ENCODE measurements at regions not wholly inside any gene's neighbourhood (a gene's known extent, or its start where the extent isn't known, plus 50 kb on each side); places are given as distances from the start of the nearest gene placed in this dataset.

- POLR2A ChIA-PET = no interaction called here
- CTCF ChIA-PET = interaction anchor here (1.5 kb wide), 1 partner anchor 621 kb away, joined by 5 read pairs; no protein-coding TSS in a partner anchor
- no peak for TF ChIP-seq CTCF (IDR thresholded peaks at IDR 0.05; ENCODE audit: low read depth, low read length)
- H3K27ac ChIP-seq (ENCODE audit: low read depth, low read length) = no peak overlapping the region
- no peaks in the 10 kb centered on the region for H3K9me3 ChIP-seq (ENCODE audit: control insufficient read depth, insufficient read depth, low read length)
- H3K27me3 ChIP-seq (ENCODE audit: control insufficient read depth, insufficient read depth, low read length) = no peaks in the 10 kb centered on the region
- no peak for DNase-seq (ENCODE audit: low read depth, low spot score)
- no peak overlapping the region for H3K4me3 ChIP-seq (ENCODE audit: low read depth, low read length)
These were observed 455.6 kb upstream of the RARB start for GRCh38 chr3:24972491-24972890.

GRCh38 chr3:24981309-24981708 lies 446.8 kb upstream of the RARB start:
- H3K27ac ChIP-seq (ENCODE audit: low read depth, low read length) = no peak overlapping the region
- no peaks in the 10 kb centered on the region for H3K27me3 ChIP-seq (ENCODE audit: control insufficient read depth, insufficient read depth, low read length)
- H3K4me3 ChIP-seq (ENCODE audit: low read depth, low read length) = no peak overlapping the region
- H3K9me3 ChIP-seq (ENCODE audit: control insufficient read depth, insufficient read depth, low read length) = no peaks in the 10 kb centered on the region; the same call in 1 of the 2 replicates
- POLR2A ChIA-PET = no interaction called here
- TF ChIP-seq CTCF (IDR thresholded peaks at IDR 0.05; ENCODE audit: low read depth, low read length) = no peak
- no peak for DNase-seq (ENCODE audit: low read depth, low spot score)
- CTCF ChIA-PET = interaction anchor here (1.2 kb wide), 1 partner anchor 612 kb away, joined by 3 read pairs; no protein-coding TSS in a partner anchor

- no peak overlapping the region for H3K4me3 ChIP-seq (ENCODE audit: low read depth, low read length)
- POLR2A ChIA-PET = no interaction called here
- CTCF ChIA-PET = interaction anchor here (1.2 kb wide), 1 partner anchor 611 kb away, joined by 3 read pairs; no protein-coding TSS in a partner anchor
- H3K27ac ChIP-seq (ENCODE audit: low read depth, low read length) = no peak overlapping the region
- H3K9me3 ChIP-seq (ENCODE audit: control insufficient read depth, insufficient read depth, low read length) = no peaks in the 10 kb centered on the region; the same call in 1 of the 2 replicates
- no peaks in the 10 kb centered on the region for H3K27me3 ChIP-seq (ENCODE audit: control insufficient read depth, insufficient read depth, low read length)
- TF ChIP-seq CTCF (IDR thresholded peaks at IDR 0.05; ENCODE audit: low read depth, low read length) = no peak
- no peak for DNase-seq (ENCODE audit: low read depth, low spot score)
These were observed 446.1 kb upstream of the RARB start for GRCh38 chr3:24981924-24982323.

GRCh38 chr3:24985668-24986067 lies 442.4 kb upstream of the RARB start:
- Histone ChIP-seq H3K27me3 (ENCODE audit: control insufficient read depth, insufficient read depth, low read length) (no peaks in the 10 kb centered on the region), H3K27ac (ENCODE audit: low read depth, low read length) (no peak overlapping the region), H3K4me3 (ENCODE audit: low read depth, low read length) (no peak overlapping the region), H3K9me3 (ENCODE audit: control insufficient read depth, insufficient read depth, low read length) (no peaks in the 10 kb centered on the region; the same call in 1 of the 2 replicates)
- DNase-seq (ENCODE audit: low read depth, low spot score) = no peak
- POLR2A ChIA-PET = no interaction called here
- TF ChIP-seq CTCF (IDR thresholded peaks at IDR 0.05; ENCODE audit: low read depth, low read length) = no peak
- CTCF ChIA-PET = no interaction called here

GRCh38 chr3:24986612-24987011 lies 441.5 kb upstream of the RARB start:
- H3K9me3 ChIP-seq (ENCODE audit: control insufficient read depth, insufficient read depth, low read length) = no peaks in the 10 kb centered on the region; the same call in 1 of the 2 replicates
- no peak overlapping the region for H3K27ac ChIP-seq (ENCODE audit: low read depth, low read length)
- no peak for TF ChIP-seq CTCF (IDR thresholded peaks at IDR 0.05; ENCODE audit: low read depth, low read length)
- H3K4me3 ChIP-seq (ENCODE audit: low read depth, low read length) = no peak overlapping the region
- CTCF ChIA-PET = no interaction called here
- H3K27me3 ChIP-seq (ENCODE audit: control insufficient read depth, insufficient read depth, low read length) = no peaks in the 10 kb centered on the region
- POLR2A ChIA-PET = no interaction called here
- DNase-seq (ENCODE audit: low read depth, low spot score) = no peak
